SJSA1 (cell line): ENCODE measurements at regions not wholly inside any gene's neighbourhood (a gene's known extent, or its start where the extent isn't known, plus 50 kb on each side); places are given as distances from the start of the nearest gene placed in this dataset.
"Not testable (repeated sequence)": the region's sequence is repeated elsewhere in the genome, so short reads cannot be mapped to it uniquely, and the experiment has no call there.

Experiments used
- DNase-seq, 2 experiments: peaks; one replicate each; pipeline ENCODE4 v3.0.0-alpha.2; 2015 to 2020; ENCODE audit warnings: low spot score in 2 of 2, low read depth in 1 of 2
- H3K27ac ChIP-seq: fragments of 250-450 bp; sonication (Bioruptor Pico); 2 replicates; pipeline ENCODE4 v1.5.1; 2020; ENCODE audit warnings: mild to moderate bottlenecking, moderate library complexity
- H3K27me3 ChIP-seq: fragments of 250-450 bp; sonication (Bioruptor Pico); replicated peaks from 2 replicates; pipeline ENCODE4 v1.5.1; 2020; ENCODE audit warnings: mild to moderate bottlenecking, moderate library complexity
- H3K36me3 ChIP-seq: fragments of 250-450 bp; sonication (Bioruptor Pico); 2 replicates; pipeline ENCODE4 v1.5.1; 2020; ENCODE audit warnings: mild to moderate bottlenecking
- H3K4me1 ChIP-seq: fragments of 250-450 bp; sonication (Bioruptor Pico); replicated peaks from 2 replicates; pipeline ENCODE4 v1.6.1; 2021; ENCODE audit warnings: mild to moderate bottlenecking
- H3K4me3 ChIP-seq: fragments of 250-450 bp; sonication (Bioruptor Pico); 2 replicates; pipeline ENCODE4 v1.5.1; 2020; ENCODE audit warnings: mild to moderate bottlenecking
- H3K9me3 ChIP-seq: fragments of 250-450 bp; sonication (Bioruptor Pico); replicated peaks from 2 replicates; pipeline ENCODE4 v1.5.1; 2020; ENCODE audit warnings: mild to moderate bottlenecking

GRCh38 chr20:28640831-28641230 lies 2616.6 kb upstream of the DEFB115 start:
- not testable (repeated sequence) for H3K9me3 ChIP-seq, DNase-seq, H3K27ac ChIP-seq, H3K27me3 ChIP-seq, H3K4me3 ChIP-seq, H3K36me3 ChIP-seq, H3K4me1 ChIP-seq
